ENCODE measurements at regions not wholly inside any gene's neighbourhood (a gene's known extent, or its start where the extent isn't known, plus 50 kb on each side); places are given as distances from the start of the nearest gene placed in this dataset.

GRCh38 chr22:48867891-48868290, 959.8 kb downstream of the BRD1 start:
- H3K4me3 ChIP-seq, result no peak overlapping the region
- H3K27ac ChIP-seq, result no peak overlapping the region
- H3K4me1 ChIP-seq, result no peaks in the 10 kb centered on the region
- WGBS, 5 donors, result 52 to 80% (median 74%) methylated on average over 10 of the region's 10 CpGs
- H3K9me3 ChIP-seq, result peaks cover 0 to 19% (median 9%) of the 10 kb centered on the region in 4 donors
- H3K36me3 ChIP-seq, result no peaks in the 10 kb centered on the region
- no peak for TF ChIP-seq POLR2AphosphoS5 (IDR thresholded peaks at IDR 0.05)
- H3K27me3 ChIP-seq, result peaks cover 0 to 67% (median 5%) of the 10 kb centered on the region in 3 donors
- DNase-seq, result no peak
- intact Hi-C loops (cut with DNase I; ENCODE audit: low total_unique reads), result loop anchor here (10.0 kb wide), 1 partner anchor 63 kb away; no protein-coding TSS in a partner anchor

- Histone ChIP-seq H3K4me3 (no peak overlapping the region), H3K36me3 (no peaks in the 10 kb centered on the region), H3K27ac (no peak overlapping the region), H3K4me1 (no peaks in the 10 kb centered on the region), H3K27me3 (peaks cover 0 to 59% (median 5%) of the 10 kb centered on the region in 3 donors), H3K9me3 (peaks cover 0 to 19% (median 9%) of the 10 kb centered on the region in 4 donors)
- intact Hi-C loops (cut with DNase I; ENCODE audit: low total_unique reads), result loop anchor here (10.0 kb wide), 1 partner anchor 62 kb away; no protein-coding TSS in a partner anchor
- 73 to 80% (median 77%) methylated on average over 20 to 22 of the region's 22 CpGs for WGBS, 5 donors
- TF ChIP-seq POLR2A (IDR thresholded peaks at IDR 0.05) (no peak), CTCF (IDR thresholded peaks at IDR 0.05) (no peak), EP300 (IDR thresholded peaks at IDR 0.05) (no peak), POLR2AphosphoS5 (IDR thresholded peaks at IDR 0.05) (no peak)
- peak in 1 of 2 donors; percentile 29 for DNase-seq
These were observed 960.6 kb downstream of the BRD1 start for GRCh38 chr22:48866906-48867681.

GRCh38 chr22:48864748-48865147, 962.9 kb downstream of the BRD1 start:
- WGBS, 5 donors, result 67 to 75% (median 71%) methylated on average over 10 of the region's 10 CpGs
- H3K4me3 ChIP-seq, result no peak overlapping the region
- no peaks in the 10 kb centered on the region for H3K36me3 ChIP-seq
- TF ChIP-seq POLR2A (IDR thresholded peaks at IDR 0.05) (no peak), POLR2AphosphoS5 (IDR thresholded peaks at IDR 0.05) (no peak), EP300 (IDR thresholded peaks at IDR 0.05) (no peak), CTCF (IDR thresholded peaks at IDR 0.05) (no peak)
- peaks cover 0 to 3% (median 1%) of the 10 kb centered on the region in 4 donors for H3K9me3 ChIP-seq
- no peak for DNase-seq
- intact Hi-C loops (cut with DNase I; ENCODE audit: low total_unique reads), result loop anchor here (10.0 kb wide), 1 partner anchor 60 kb away; no protein-coding TSS in a partner anchor
- H3K4me1 ChIP-seq, result no peaks in the 10 kb centered on the region
- peaks cover 0 to 43% (median 0%) of the 10 kb centered on the region in 3 donors for H3K27me3 ChIP-seq
- H3K27ac ChIP-seq, result no peak overlapping the region

- WGBS, 5 donors, result 69 to 79% (median 72%) methylated on average over 7 of the region's 7 CpGs
- Histone ChIP-seq H3K27ac (no peak overlapping the region), H3K36me3 (no peaks in the 10 kb centered on the region), H3K9me3 (no peaks in the 10 kb centered on the region), H3K27me3 (peaks cover 0 to 43% (median 0%) of the 10 kb centered on the region in 3 donors), H3K4me3 (no peak overlapping the region), H3K4me1 (no peaks in the 10 kb centered on the region)
- no peak for TF ChIP-seq POLR2A (IDR thresholded peaks at IDR 0.05)
- TF ChIP-seq EP300 (IDR thresholded peaks at IDR 0.05), result no peak
- TF ChIP-seq POLR2AphosphoS5 (IDR thresholded peaks at IDR 0.05), result no peak
- no peak for TF ChIP-seq CTCF (IDR thresholded peaks at IDR 0.05)
- no peak for DNase-seq
- intact Hi-C loops (cut with DNase I; ENCODE audit: low total_unique reads), result loop anchor here (10.0 kb wide), 1 partner anchor 59 kb away; no protein-coding TSS in a partner anchor
These were observed 963.6 kb downstream of the BRD1 start for GRCh38 chr22:48863965-48864528.
